Gastroesophageal sphincter (tissue), 3 donors: ENCODE measurements at regions not wholly inside any gene's neighbourhood (a gene's known extent, or its start where the extent isn't known, plus 50 kb on each side); places are given as distances from the start of the nearest gene placed in this dataset.

Experiments
- CTCF ChIP-seq, 4 experiments: fragments of 200-600 bp in 2 of 4; fragments of 450-650 bp in 2 of 4; sonication (generic) in 1 of 4; IDR thresholded peaks; one replicate each; pipeline ENCODE4 v1.5.1; 2017 to 2019; ENCODE audit warnings: antibody characterized with exemption in 4 of 4, mild to moderate bottlenecking in 2 of 4, moderate library complexity in 2 of 4
- EP300 ChIP-seq: sonication (generic); formaldehyde crosslinking; IDR thresholded peaks from one replicate; pipeline ENCODE4 v1.6.1; 2017; ENCODE audit warnings: antibody characterized with exemption, mild to moderate bottlenecking
- POLR2A ChIP-seq, 2 donors: fragments of 450-650 bp; IDR thresholded peaks; one replicate each; pipeline ENCODE4 v1.6.1; 2017; ENCODE audit warnings: antibody characterized with exemption in 2 of 2, mild to moderate bottlenecking in 2 of 2, moderate library complexity in 1 of 2
- POLR2AphosphoS5 ChIP-seq: sonication (generic); formaldehyde crosslinking; IDR thresholded peaks from one replicate; pipeline ENCODE4 v1.6.1; 2017; ENCODE audit warnings: antibody characterized with exemption

DNA sequence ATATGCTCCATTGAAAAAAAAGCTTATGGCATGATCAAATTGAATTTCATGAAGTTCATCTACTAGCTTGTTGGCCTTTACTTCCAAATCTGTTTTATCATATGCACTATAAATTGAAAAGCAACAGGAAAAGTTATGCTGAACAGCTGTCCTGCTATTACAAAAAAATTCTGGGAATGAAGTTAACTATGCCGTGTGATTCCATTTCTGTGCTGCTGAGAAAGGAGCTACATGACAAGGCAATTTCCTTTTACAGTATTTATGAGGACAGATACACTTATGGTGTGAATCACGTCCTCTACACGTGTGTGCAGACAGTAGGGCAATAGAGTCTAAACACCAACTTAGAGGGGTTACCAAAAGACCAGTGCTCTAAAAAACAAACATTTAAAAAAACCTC is 426.5 kb upstream of the AKR1E2 start:
- TF ChIP-seq CTCF (IDR thresholded peaks at IDR 0.05) (no peak), POLR2A (IDR thresholded peaks at IDR 0.05) (no peak), POLR2AphosphoS5 (no peak), EP300 (no peak)
